NCI-H1694 (cell line): ENCODE measurements at regions not wholly inside any gene's neighbourhood (a gene's known extent, or its start where the extent isn't known, plus 50 kb on each side); places are given as distances from the start of the nearest gene placed in this dataset.

ENCODE experiments used
- DNase-seq: peaks from one replicate; lab custom pipeline; 2025; lab: John Stamatoyannopoulos, UW

- DNase-seq: no peak
Observed at GRCh38 chr5:77157732-77158532, 52.5 kb upstream of the PDE8B start.

- DNase-seq: no peak
Observed at GRCh38 chr5:77156379-77156778, 54.1 kb upstream of the PDE8B start.

GRCh38 chr5:77155179-77155785, 55.2 kb upstream of the PDE8B start:
- no peak for DNase-seq

- no peak for DNase-seq
Observed at GRCh38 chr5:77152441-77152840, 58.0 kb upstream of the PDE8B start.

GRCh38 chr5:77151501-77151900, 59.0 kb upstream of the PDE8B start:
- no peak for DNase-seq

- DNase-seq: no peak
Observed at GRCh38 chr5:77146896-77147295, 59.8 kb upstream of the ZBED3 start.

GRCh38 chr5:77145666-77146065, 58.6 kb upstream of the ZBED3 start:
- no peak for DNase-seq

- no peak for DNase-seq
Observed at GRCh38 chr5:77144837-77145139, 57.7 kb upstream of the ZBED3 start.

GRCh38 chr5:77143998-77144836, 57.1 kb upstream of the ZBED3 start:
- DNase-seq: peak; percentile 31

- no peak for DNase-seq
Observed at GRCh38 chr5:77140350-77140749, 53.3 kb upstream of the ZBED3 start.

- DNase-seq: peak; percentile 13
Observed at GRCh38 chr5:77139001-77139400, 51.9 kb upstream of the ZBED3 start.
